Transverse colon (tissue), 4 donors: ENCODE measurements at regions not wholly inside any gene's neighbourhood (a gene's known extent, or its start where the extent isn't known, plus 50 kb on each side); places are given as distances from the start of the nearest gene placed in this dataset.

Experiments used
- DNase-seq: peaks from one replicate; pipeline ENCODE4 v3.0.0-alpha.2; 2019
- H3K27ac ChIP-seq, 4 donors: fragments of 200-600 bp; sonication (generic); 2 replicates each; pipeline ENCODE4 v1.5.1; 2016 to 2018; ENCODE audit warnings: inconsistent platforms in 4 of 4
- H3K27me3 ChIP-seq: fragments of 200-600 bp; sonication (generic); 2 replicates; pipeline ENCODE4 v1.5.1; 2017; ENCODE audit warnings: inconsistent platforms
- H3K36me3 ChIP-seq, 4 donors: fragments of 200-600 bp; sonication (generic); 2 replicates each; pipeline ENCODE4 v1.5.1; 2017 to 2019; ENCODE audit warnings: inconsistent platforms in 4 of 4
- H3K4me1 ChIP-seq, 4 donors: fragments of 200-600 bp; sonication (generic); 2 replicates each; pipeline ENCODE4 v1.5.1; 2017 to 2020; ENCODE audit warnings: inconsistent platforms in 4 of 4
- H3K4me3 ChIP-seq, 4 donors: fragments of 200-600 bp; sonication (generic); 1 replicate in 1 of 4; 2 replicates in 3 of 4; pipeline versions ENCODE4 v1.5.1 to v1.6.1; 2017 to 2019; ENCODE audit warnings: inconsistent platforms in 4 of 4
- H3K9me3 ChIP-seq, 2 donors: fragments of 200-600 bp; sonication (generic); 2 replicates each; pipeline ENCODE4 v1.5.1; 2017 to 2019; ENCODE audit warnings: inconsistent platforms in 2 of 2
- EP300 ChIP-seq: sonication (generic); formaldehyde crosslinking; IDR thresholded peaks from one replicate; pipeline ENCODE4 v1.6.1; 2017; ENCODE audit warnings: antibody characterized with exemption, low read depth
- POLR2A ChIP-seq: fragments of 450-650 bp; IDR thresholded peaks from one replicate; pipeline ENCODE4 v1.6.1; 2016; ENCODE audit warnings: antibody characterized with exemption, mild to moderate bottlenecking, moderate library complexity
- POLR2AphosphoS5 ChIP-seq, 3 donors: sonication (generic); formaldehyde crosslinking; IDR thresholded peaks; one replicate each; pipeline ENCODE4 v1.6.1; 2016; ENCODE audit warnings: antibody characterized with exemption in 3 of 3
- WGBS, 2 donors: methylation state at CpG; one replicate each; pipeline ENCODE4 v1.1.5; 2018; ENCODE audit warnings: low coverage in 1 of 2; 5-methylcytosine and 5-hydroxymethylcytosine counted together
- in situ Hi-C, 4 donors: fragments of 200-750 bp; cut with MboI; loops; one replicate each; pipeline versions ENCODE4 v1.15.0 to v1.15.1; 2017; ENCODE audit warnings: low sequenced_read_pairs in 3 of 4, low pct_ligation_motif_present in 1 of 4, low pct_unique_long_range_greater_than_20kb in 1 of 4
- intact Hi-C: fragments of 100-400 bp; cut with DNase I; formaldehyde crosslinking; loops from one replicate; pipeline ENCODE4 v1.15.1; 2023; ENCODE audit warnings: low total_unique reads
- TF ChIP-seq, protein P1 (sequence below), 5 experiments: fragments of 200-600 bp in 3 of 5; fragments of 450-650 bp in 2 of 5; sonication (generic) in 3 of 5; IDR thresholded peaks; 1 replicate in 2 of 5; 2 replicates in 3 of 5; pipeline ENCODE4 v1.5.1; 2016 to 2017; ENCODE audit warnings: antibody characterized with exemption in 5 of 5, inconsistent platforms in 3 of 5, mild to moderate bottlenecking in 2 of 5, moderate library complexity in 1 of 5

DNA sequence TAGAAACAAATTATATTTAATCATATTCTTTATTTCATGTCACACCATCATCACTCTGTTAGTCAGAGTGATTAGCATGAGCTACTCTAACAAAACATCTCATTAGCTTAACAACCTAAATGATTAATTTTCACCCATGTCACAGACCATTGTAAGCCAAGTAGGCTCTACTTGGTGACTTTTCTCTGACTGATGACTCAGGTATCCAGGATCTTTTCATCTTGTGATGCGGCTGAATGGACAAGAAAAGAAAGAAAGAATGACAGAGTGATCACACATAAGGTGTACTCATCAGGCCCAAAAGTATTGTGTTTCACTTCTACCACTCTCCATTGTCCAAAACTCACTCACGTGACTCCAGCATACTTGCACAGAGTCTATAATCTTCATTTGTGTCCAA, 299.3 kb downstream of the ANXA1 start:
- WGBS, 2 donors, result 83 to 88% methylated on average over 2 of the region's 2 CpGs
- H3K9me3 ChIP-seq, result no peaks in the 10 kb centered on the region
- H3K4me3 ChIP-seq, result no peak overlapping the region
- TF ChIP-seq POLR2A, result no peak
- no peak for TF ChIP-seq POLR2AphosphoS5 (IDR thresholded peaks at IDR 0.05)
- no peak for TF ChIP-seq EP300
- TF ChIP-seq, protein P1, sequence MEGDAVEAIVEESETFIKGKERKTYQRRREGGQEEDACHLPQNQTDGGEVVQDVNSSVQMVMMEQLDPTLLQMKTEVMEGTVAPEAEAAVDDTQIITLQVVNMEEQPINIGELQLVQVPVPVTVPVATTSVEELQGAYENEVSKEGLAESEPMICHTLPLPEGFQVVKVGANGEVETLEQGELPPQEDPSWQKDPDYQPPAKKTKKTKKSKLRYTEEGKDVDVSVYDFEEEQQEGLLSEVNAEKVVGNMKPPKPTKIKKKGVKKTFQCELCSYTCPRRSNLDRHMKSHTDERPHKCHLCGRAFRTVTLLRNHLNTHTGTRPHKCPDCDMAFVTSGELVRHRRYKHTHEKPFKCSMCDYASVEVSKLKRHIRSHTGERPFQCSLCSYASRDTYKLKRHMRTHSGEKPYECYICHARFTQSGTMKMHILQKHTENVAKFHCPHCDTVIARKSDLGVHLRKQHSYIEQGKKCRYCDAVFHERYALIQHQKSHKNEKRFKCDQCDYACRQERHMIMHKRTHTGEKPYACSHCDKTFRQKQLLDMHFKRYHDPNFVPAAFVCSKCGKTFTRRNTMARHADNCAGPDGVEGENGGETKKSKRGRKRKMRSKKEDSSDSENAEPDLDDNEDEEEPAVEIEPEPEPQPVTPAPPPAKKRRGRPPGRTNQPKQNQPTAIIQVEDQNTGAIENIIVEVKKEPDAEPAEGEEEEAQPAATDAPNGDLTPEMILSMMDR (IDR thresholded peaks at IDR 0.05), result no peak
- H3K36me3 ChIP-seq, result no peaks in the 10 kb centered on the region
- DNase-seq, result no peak
- in situ Hi-C loops, result loop anchor here in 2 of 4 donors (25.0 kb wide), 2 partner anchors 89 to 111 kb away; no protein-coding TSS in a partner anchor
- no peak overlapping the region for H3K27ac ChIP-seq
- no peaks in the 10 kb centered on the region for H3K4me1 ChIP-seq
- no peaks in the 10 kb centered on the region for H3K27me3 ChIP-seq
- intact Hi-C loops, result no loop called here

GRCh38 chr9:73459817-73460216, 308.2 kb downstream of the ANXA1 start:
- Histone ChIP-seq H3K4me3 (no peak overlapping the region), H3K36me3 (no peaks in the 10 kb centered on the region), H3K27me3 (no peaks in the 10 kb centered on the region), H3K4me1 (no peaks in the 10 kb centered on the region), H3K9me3 (no peaks in the 10 kb centered on the region), H3K27ac (no peak overlapping the region)
- no peak for DNase-seq
- no peak for TF ChIP-seq POLR2A
- no peak for TF ChIP-seq EP300
- TF ChIP-seq POLR2AphosphoS5 (IDR thresholded peaks at IDR 0.05), result no peak
- TF ChIP-seq, protein P1 (IDR thresholded peaks at IDR 0.05), result no peak
- intact Hi-C loops, result no loop called here
- in situ Hi-C loops, result loop anchor here in 2 of 4 donors (25.0 kb wide), 2 partner anchors 98 to 102 kb away; no protein-coding TSS in a partner anchor

DNA sequence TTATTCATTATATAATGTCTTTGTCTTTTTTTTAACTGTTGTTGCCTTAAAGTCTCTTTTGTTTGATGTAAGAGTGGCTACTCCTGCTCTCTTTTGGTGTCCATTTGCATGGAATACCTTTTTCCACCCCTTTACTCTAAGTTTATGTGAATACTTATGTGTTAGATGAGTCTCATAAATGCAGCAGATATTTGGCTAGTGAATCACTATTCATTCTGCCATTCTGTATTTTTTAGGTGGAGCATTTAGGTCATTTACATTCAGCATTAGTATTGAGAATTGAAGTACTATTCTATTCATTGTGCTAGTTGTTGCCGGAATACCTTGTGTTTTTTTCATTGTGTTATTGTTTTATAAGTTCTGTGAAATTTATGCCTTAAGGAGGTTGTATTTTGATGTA, 317.1 kb downstream of the ANXA1 start:
- Histone ChIP-seq H3K27me3 (no peaks in the 10 kb centered on the region), H3K27ac (no peak overlapping the region), H3K4me1 (no peaks in the 10 kb centered on the region), H3K9me3 (no peaks in the 10 kb centered on the region), H3K36me3 (no peaks in the 10 kb centered on the region), H3K4me3 (no peak overlapping the region)
- in situ Hi-C loops (loop anchor here in 2 of 4 donors (25.0 kb wide), 2 partner anchors 94 to 106 kb away; no protein-coding TSS in a partner anchor), intact Hi-C loops (no loop called here)
- WGBS, 2 donors, result 83 to 98% methylated on average over 1 of the region's 1 CpG
- no peak for DNase-seq
- no peak for TF ChIP-seq EP300
- no peak for TF ChIP-seq POLR2AphosphoS5 (IDR thresholded peaks at IDR 0.05)
- no peak for TF ChIP-seq POLR2A
- TF ChIP-seq, protein P1 (IDR thresholded peaks at IDR 0.05), result no peak

GRCh38 chr9:73470766-73471165, 319.1 kb downstream of the ANXA1 start:
- Histone ChIP-seq H3K27ac (no peak overlapping the region), H3K4me1 (no peaks in the 10 kb centered on the region), H3K36me3 (no peaks in the 10 kb centered on the region), H3K9me3 (no peaks in the 10 kb centered on the region), H3K4me3 (no peak overlapping the region), H3K27me3 (no peaks in the 10 kb centered on the region)
- DNase-seq, result no peak
- in situ Hi-C loops, result loop anchor here in 2 of 4 donors (25.0 kb wide), 2 partner anchors 92 to 108 kb away; no protein-coding TSS in a partner anchor
- no peak for TF ChIP-seq POLR2AphosphoS5 (IDR thresholded peaks at IDR 0.05)
- intact Hi-C loops, result no loop called here
- 43 to 74% methylated on average over 1 to 3 of the region's 3 CpGs for WGBS, 2 donors

DNA sequence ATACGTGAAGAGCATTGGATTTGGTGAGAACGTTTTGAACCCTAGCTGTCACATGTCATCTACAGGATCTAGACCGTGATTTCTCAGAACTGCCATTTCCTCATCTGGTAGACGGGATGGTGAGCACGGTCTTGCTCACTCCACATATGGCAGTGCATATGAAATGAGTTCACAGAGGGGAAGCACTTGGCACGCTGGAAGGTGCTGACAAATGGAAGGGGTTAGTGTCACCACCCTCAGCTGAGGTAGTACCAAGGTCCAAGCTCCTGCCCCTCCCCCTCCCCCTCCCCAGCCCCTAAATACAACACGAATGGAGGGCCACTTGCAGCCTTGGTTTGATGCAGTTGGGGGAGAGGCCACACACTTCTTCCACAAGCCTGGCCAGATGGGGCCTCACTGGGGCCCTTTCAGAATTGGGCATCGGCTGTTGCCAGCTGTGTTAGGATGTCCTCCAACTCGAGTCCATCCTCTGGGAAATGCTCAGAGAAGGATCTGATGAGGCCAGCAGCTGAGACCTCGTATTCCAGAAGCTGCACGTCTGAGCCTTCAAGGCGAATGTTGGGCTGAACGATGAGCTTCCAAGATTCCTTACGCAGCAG, 322.4 kb downstream of the ANXA1 start:
- TF ChIP-seq EP300, result no peak
- TF ChIP-seq, protein P1 (IDR thresholded peaks at IDR 0.05), result no peak
- no peak for TF ChIP-seq POLR2A
- no peak for TF ChIP-seq POLR2AphosphoS5 (IDR thresholded peaks at IDR 0.05)
- Histone ChIP-seq H3K9me3 (no peaks in the 10 kb centered on the region), H3K36me3 (no peaks in the 10 kb centered on the region), H3K4me3 (no peak overlapping the region), H3K27me3 (no peaks in the 10 kb centered on the region), H3K4me1 (no peaks in the 10 kb centered on the region), H3K27ac (no peak overlapping the region)
- no peak for DNase-seq
- intact Hi-C loops, result no loop called here
- 85 to 87% methylated on average over 6 to 14 of the region's 14 CpGs for WGBS, 2 donors
- in situ Hi-C loops, result loop anchor here in 2 of 4 donors (25.0 kb wide), 2 partner anchors 88 to 112 kb away; no protein-coding TSS in a partner anchor
